Stimulated activated CD4-positive, alpha-beta T cell treated with anti-CD3 and anti-CD28 coated beads, Interleukin-12 subunit alpha, Interleukin-12 subunit beta, amount 100 ng/mL, for 48 hours (primary cell): ENCODE measurements at regions not wholly inside any gene's neighbourhood (a gene's known extent, or its start where the extent isn't known, plus 50 kb on each side); places are given as distances from the start of the nearest gene placed in this dataset.

ENCODE experiments used
- DNase-seq, 3 donors: peaks; one replicate each; pipeline ENCODE4 v3.0.0-alpha.2; 2020; ENCODE audit warnings: low read depth in 2 of 3, low spot score in 1 of 3

DNA sequence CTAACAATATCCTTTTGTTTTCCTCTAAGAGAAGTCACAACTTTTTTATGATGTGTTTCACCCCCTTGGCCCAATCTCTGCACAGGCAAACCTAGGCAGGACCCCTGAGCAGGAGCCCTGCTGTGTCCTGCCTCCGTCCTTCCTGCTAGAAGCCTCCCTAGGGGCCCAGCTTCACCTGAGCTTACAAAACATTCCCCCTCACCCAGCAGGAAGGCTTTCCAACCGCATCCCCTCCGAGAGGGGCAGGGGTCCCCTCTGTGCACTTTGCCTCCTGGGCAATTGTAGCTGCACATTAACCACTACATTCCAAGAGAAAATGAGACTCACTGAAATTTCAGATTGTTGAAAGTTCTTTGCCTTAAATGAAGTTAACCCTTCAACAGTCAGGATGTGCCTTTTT is 176.2 kb downstream of the IRX2 start:
- DNase-seq: no peak

DNA sequence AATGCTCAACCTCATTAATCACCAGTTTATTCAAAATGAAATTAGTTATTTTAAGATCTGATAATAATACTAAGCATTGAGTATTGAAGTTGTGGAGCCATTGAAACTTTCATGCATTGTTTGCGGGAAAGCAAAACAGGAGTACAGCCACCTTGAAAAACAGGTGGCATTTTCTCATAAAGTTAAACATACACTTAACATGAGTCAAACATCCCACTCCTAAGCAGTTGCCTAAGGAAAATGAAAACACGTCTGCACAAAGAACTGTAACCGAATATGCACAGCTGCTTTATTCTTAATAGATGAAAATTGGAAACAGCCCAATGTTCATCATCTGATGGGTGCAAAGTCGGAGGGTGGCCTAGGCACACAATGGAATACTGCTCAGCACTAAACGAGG is 177.3 kb downstream of the IRX2 start:
- DNase-seq: no peak

DNA sequence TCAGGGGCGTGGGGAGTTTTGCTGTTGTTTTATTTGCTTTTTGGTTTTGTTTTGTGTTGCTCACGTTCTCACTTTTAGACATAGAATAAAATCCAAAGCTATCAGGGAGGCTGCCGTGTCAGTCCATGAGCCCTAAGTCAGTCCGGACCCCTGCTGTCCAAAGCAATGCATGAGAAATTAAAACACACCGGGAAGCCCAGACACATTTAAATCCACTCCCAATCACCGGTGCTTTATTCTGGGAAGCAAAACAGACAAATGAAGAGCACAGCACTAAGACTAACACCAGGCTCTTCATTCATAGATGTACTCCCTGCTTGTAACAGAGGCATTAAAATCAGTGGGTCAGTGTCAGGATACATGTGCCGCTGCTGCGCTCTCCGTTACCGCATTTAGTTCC is 180.9 kb downstream of the IRX2 start:
- DNase-seq: no peak

DNA sequence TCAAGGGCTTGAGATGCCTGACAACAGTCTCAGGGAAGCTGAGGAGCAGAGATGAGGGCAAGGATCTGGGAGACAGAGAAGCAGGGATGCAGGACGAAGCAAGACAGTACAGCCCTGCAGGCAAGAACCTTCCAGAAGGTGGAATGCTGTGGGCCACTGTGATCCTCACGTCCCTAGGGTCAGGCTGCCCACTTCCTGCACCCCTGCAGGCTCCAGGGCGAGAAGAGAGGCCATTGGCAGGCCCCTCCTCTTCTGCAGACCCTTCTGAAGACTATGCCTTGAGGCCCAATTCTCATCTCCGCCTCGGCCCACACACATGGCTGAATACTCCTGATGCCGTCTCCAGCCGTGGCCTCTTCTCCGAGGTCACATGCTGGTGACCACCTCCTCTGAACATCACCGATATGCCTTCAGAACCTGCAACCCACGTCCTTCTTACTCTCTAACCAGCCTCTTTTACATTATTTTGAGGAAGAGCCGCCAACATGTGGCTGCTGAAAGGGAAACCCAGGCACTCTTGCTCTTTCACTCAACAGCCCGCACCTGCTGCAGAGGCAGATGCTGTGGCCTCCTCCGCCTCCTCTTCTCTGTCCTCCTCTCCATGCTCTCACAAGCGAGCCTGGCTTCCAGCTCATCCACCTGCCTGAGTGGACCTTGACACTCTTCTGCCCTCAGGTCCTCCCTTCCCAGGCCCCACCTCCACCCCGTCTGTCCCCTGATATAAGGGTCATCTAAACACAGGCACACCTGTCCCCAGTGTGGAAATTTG is 181.5 kb downstream of the IRX2 start:
- DNase-seq: no peak

DNA sequence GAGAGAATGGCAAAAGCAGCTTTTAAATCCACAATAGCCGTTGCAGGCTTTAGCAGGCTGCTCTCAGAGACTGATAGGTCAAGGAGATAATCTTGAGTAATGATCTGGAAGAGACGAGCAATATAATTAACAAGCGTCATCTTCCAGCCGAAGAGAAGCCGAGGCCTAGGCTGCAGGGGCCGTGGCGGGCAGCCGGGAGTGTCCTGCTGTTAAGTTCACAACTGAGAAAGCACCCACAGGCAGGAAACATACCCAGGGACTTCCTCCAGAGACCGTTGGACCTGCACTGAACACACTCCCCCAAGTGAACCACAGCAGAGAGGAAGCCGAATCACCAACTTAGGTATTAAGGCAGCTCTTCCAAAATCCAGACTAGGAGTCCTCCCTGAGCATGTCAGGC is 182.3 kb downstream of the IRX2 start:
- no peak for DNase-seq

DNA sequence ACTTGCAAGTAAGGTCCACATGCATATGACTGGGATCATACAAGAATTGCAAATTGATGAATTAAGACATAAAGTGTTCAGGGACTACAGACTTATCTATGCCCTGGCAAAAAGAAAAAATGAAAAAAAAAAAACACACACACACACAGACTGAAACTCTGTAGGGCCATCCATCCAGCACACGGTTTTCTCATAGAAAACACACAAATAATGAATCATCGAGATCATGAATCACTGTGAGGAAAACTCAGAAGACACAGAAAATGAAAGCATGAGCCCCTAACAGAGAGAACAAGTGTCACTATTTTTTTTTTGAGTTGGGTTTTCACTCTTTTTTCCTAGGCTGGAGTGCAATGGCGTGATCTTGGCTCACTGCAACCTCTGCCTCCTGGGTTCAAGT is 185.2 kb downstream of the IRX2 start:
- DNase-seq: no peak

DNA sequence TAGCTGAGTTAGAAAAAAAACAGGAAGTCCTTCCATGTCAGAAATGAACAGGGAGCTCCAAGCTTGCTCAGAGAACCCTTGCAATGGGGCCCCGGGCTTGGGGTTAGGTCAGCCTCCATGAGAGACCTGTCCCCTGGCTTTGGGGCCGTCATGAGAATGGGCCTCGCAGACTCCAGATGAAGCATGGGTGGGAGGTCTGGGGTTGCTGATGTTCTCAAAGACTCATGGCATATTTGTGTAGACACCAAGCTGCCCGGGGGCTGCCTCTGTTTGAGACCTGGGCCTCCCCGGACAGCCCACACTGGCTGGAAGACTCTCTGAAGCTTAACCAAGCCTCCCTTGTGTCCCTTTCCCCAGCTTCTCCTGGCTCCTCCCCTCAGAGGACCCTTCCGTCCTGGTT is 186.3 kb downstream of the IRX2 start:
- no peak for DNase-seq

DNA sequence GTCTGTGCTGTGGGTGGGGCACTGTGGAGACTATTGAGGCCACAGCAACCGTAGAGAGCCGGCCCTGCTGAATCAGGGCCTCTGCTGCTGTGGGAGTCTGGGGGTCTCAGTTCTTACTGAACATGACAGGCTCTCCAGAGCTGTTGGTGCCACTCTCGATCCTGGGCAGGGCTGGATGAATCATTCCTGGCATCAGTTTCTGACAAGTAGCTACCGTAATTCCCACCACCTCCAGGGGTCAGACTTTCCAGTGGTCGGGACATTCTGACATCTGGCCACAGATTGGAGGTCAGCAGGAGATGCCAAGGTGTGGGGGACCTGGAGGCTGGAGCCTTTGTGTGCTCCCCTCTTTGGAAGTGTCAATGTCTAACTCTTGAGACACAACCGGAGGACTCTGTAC is 188.4 kb downstream of the IRX2 start:
- DNase-seq: no peak

DNA sequence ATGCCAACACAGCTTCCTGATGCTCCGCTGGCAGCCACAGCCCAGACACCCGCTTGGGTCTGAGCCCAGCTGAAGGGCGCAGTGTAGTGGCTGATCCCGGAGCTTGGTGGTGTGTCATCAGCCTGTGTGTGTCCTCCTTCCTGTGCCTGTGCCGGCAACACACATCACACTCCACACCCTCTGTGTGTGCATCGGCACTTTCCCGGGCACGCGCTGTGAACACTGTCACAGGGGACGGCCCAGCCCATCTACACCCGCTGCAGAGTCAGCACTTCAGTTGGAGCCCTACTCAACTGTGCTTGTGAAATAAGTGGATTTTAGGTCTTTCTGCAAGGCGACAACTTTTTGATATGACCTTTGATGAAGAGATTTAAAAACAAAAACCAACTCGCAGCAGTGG is 189.4 kb downstream of the IRX2 start:
- DNase-seq: no peak

DNA sequence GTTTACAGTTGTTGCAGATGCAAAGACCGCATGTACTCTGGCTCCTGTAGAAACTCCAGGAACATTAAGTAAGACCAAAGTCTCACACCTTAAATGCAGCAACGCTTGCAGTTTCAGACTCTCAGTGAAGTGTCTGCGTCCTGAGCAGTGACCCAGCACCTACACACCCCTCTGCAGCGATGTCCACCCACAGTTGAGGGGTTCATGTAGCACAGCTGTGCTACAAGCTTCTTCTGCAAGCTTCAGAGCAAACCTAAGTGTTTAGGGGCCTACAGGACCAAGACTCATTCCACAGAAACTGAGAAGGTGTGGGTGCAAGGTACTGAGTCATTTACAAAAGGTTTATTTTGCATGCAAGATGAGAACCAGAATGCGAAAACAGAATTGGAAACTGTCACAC is 191.0 kb downstream of the IRX2 start:
- DNase-seq: no peak

DNA sequence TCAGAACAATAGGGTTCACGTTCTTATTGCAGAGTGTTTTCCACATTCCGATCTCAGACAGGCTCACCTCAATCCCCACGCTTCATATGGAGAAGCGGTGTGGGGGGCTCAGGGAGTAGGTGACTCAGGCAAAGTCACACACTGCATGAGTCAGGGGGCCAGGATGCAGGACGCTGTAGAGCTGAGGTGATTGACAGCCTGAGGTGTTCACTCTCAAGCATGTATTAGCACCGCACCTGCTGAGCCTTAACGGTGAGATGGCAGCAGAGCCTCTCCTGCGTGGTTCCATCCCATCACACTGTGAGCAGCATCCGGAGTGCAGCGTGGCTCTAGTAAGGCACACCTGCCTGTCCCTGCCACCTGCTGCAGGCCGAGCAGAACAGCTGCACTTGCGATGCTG is 194.0 kb downstream of the IRX2 start:
- DNase-seq: no peak

DNA sequence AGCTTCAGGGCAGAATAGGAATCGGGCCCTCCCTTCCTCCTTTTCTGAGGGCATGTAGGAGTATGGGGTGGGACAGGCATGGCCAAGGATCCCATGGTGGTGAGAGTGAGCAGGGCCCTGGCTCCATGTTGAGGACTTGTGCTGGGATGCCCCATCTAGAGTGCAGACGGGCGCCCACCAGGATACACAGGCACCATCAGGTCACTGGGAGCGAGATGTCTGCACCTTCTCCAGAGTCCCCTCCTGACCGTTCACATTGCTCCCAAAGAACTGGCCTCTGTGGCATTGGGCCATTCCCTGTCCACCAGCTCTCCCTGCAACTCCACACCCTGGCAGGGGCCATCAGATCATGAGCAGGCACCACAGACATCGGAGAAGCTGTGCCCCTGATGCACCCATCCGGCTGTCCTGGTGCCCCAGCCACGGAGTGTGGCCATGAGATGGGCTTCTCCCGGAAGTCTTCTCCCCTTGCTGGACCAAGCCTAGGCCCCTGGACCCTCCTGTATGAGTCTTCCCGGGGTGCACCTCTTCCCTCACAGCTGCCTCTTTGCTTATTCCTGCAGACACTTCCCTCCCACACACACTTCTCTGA is 195.0 kb downstream of the IRX2 start:
- no peak for DNase-seq

DNA sequence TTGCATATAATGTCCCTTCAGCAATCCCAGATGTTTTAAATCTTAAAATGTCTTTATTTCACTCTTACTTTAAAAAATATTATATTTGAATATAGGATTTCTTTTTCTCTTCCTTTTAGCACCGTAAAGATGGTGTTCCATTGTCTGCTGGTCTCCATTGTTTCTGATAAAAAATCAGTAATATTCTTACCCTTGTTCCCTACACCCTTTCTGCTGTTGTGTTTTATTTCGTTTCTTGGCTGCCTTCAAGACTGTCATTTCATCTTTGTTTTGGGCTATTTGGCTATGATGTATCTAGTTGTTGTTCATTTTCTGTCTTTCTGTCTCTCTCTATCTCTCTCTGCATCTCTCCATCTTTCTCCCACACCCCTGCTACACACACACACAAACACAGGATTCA is 197.9 kb downstream of the IRX2 start:
- DNase-seq: no peak

DNA sequence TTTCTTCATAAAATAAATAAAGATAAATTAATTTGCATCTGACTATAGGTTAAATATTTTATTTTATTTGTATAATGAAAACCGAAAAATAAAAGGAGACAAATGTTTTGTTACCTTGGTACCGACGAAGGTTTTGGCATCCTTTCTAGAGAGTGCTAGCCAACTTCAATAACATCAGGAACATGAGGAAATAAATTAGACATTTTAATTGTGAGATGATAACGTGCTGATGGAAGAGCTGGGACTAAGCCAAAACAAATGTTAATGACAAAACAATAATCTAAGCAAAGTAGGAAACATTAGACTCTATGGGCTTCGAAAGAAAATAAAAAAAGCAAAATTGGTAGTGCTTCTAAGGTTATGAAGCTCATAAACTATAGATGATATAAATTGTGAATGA is 201.0 kb downstream of the IRX2 start:
- DNase-seq: no peak

DNA sequence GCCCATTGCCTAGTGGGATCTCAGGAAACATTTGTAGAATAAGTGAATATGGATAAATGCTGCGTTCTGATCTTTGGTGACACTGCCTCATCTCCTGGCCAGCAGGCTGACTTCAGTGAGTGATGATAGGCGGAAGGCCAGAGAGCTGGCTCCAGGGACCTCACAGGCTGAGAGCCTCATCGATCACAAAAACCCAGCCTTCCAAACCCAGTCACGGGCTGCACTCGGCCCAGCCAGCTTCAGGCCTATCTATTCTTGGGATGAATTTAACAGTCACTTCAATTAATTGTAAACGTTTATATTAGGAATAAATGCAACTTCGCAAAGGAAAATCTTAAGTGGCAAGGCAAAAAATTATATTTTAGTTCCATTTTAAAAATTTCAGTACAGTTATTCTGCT is 201.6 kb downstream of the IRX2 start:
- no peak for DNase-seq

DNA sequence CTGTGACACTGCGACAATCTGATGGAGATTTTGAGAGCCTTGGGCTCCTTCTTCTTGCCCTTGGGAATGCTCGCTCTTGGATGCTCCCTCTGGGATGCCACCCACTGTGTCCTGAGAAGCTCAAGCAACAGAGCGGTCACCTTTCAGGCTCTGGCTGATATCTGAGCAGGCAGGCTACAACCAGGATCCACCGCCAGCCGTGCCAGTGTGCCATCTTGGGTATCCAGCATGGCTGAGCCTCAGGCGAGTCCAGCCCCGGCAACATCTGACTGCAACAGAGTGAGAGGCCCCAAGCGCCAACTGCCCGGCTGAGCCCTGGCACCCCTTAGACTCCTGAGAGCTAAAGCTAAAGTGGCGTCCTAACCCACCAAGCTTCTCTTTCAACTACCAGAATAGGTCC is 202.1 kb downstream of the IRX2 start:
- no peak for DNase-seq

DNA sequence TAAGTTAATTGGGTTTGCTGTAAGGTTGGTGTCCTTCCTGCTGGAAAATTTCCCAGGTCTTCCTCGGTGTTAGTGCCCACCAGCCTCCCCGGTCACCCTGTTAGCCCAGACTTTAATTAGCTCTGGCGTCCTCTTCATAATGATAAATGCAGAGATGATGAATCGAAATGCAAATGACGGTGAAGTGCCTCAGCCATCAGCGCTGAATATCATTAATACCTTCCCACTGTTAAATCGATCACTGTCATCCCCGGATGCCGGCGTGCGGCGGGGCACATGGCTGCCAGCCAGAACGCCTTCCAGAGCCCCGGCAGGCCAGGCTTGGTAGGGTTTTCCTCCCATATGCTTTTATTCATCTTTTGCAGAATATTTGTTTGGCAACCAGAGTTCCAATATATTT is 204.5 kb downstream of the IRX2 start:
- DNase-seq: no peak

DNA sequence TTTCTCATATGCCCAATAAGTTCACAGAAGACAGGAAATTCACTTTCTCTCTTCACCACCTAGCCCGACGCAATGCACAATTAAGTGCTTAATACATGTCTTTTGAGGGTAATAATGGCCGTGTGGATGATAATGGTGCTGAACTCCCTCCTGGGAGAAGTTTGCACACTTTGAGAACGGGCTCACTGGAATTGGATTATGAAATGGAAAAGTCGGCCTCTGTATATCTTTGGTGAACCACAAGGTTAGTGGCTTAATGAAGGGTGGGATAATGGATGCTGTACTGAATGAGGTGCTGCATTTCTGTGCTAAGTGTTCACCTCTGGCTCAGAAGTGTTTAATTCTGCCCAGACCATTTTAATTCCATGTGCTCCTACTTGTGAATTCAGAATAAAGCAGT is 207.5 kb downstream of the IRX2 start:
- no peak for DNase-seq

DNA sequence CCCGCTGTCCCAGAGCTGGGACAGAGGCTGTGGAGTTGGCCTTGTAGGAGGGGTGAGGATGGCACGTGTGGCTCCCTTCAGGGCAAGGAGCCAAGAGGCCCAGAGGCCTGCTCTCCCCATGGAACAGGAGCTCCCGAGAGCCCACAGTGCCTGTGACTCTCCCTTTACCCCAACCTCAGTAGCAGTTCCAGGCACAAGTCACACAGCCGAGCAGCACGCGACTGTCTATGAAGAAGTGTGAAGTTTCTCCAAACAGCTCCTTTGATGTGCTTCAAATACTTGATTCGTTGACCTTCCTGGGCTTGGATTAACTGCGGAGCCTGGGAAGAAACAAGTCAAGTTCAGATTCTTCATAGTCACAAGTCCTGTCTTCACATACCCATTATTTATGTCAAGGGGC is 208.7 kb downstream of the IRX2 start:
- DNase-seq: no peak

DNA sequence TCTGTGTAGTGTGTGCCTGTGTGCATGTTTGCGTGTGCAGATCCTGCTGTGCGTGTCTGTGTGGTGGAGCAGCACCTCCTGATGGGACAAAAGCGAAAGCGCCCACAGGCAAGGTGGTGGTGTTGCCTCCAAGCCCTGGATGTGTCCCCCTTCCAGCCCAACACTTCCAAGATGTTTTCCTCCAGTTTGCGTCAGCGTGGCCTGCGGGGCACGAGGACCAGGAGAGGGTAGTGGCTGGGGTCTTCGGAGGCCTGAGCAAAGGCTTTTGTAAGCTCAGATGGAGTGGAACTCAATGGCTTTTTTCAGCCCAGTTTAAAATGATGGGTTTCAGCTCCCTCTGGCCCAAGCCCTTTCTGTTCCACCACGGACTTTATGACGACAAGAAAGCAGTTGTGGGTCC is 209.5 kb downstream of the IRX2 start:
- DNase-seq: no peak

DNA sequence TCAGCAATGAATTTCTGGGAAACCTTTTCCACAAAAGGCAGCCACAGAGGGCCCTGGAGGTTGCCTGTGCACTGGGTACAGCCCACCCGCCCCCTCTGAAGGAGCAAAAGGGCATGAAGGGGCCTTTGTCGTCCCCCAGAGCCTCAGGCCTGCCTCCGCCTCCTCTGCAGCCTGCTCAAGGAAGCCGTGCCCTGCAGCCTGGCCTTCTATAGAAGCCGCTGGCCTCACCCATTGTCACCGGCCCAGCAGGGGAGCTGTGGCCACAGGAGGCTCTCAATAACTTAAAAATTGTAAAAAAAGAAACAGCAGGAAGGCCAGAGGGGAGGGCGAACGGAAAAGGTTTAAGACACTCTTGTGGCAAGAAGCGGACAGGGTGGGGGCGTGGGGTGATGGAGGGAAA is 213.3 kb downstream of the IRX2 start:
- no peak for DNase-seq

DNA sequence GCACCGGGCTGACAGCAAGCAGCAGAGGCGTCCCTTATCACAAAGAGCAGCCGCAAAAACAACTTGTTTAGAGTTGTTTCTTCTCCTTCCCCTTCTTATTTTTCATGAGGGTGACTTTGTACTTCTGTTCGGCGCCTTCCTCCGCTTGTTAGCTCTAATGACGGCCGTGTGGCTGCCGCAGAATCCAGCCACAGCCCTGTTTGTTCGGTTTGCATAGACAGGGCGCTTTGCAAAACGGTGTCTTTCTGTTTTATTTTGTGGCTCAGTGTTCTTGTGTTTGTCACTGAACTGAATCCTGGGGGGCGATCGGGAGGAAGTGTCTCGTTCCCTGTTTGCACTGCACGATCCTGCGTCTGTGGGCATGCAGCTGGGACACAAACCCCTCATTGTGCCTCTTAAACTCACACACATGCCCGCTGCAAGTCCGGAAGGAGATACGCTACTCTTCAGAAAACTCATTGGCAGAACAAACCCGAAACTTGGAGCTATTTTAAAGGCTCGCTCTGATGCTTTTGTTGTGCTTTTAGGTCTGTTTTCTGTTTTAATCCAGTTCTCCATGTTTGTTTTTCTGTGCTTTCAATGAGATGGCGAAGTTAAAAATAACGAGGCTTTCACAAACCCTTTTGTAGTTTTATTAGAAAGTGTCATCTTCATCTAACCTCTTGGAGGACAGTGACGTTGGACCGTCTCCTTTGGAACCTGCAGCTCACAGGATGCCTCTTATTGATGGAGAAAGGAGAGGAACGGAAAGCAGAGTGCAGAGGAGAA is 213.9 kb downstream of the IRX2 start:
- DNase-seq: no peak
